Activated CD8-positive, alpha-beta T cell treated with anti-CD3 and anti-CD28 coated beads, Interleukin-2, amount 10 ng/mL, durations not matched to agents 7 days and 5 days (primary cell): ENCODE measurements at regions not wholly inside any gene's neighbourhood (a gene's known extent, or its start where the extent isn't known, plus 50 kb on each side); places are given as distances from the start of the nearest gene placed in this dataset.
"Not testable (repeated sequence)": the region's sequence is repeated elsewhere in the genome, so short reads cannot be mapped to it uniquely, and the experiment has no call there.

Experiments
- ATAC-seq: fragments of 150-1000 bp; cut with Tn5 transposase; one replicate; pipeline ENCODE4 v1.10.0; 2021; ENCODE audit warnings: moderate library complexity
- CTCF ChIA-PET: fragments of 350-600 bp; sonication (Branson Sonifier 250); formaldehyde crosslinking; loops from one replicate; lab custom pipeline; 2021; ENCODE audit warnings: antibody characterized with exemption; lab: Charles Lee
- POLR2A ChIA-PET: fragments of 350-600 bp; sonication (Branson Sonifier 250); formaldehyde crosslinking; loops from one replicate; lab custom pipeline; 2021; ENCODE audit warnings: antibody characterized with exemption; lab: Charles Lee
- DNase-seq: peaks from one replicate; pipeline ENCODE4 v3.0.0-alpha.2; 2020
- H3K27ac Mint-ChIP-seq: one replicate; pipeline ENCODE4 v1.8.0; 2021; ENCODE audit warnings: mild to moderate bottlenecking, mixed read lengths
- H3K27me3 Mint-ChIP-seq: one replicate; pipeline ENCODE4 v1.8.0; 2021; ENCODE audit warnings: low read depth, mixed read lengths
- H3K36me3 Mint-ChIP-seq: one replicate; pipeline ENCODE4 v1.8.0; 2021; ENCODE audit warnings: low read depth, mixed read lengths
- H3K4me1 Mint-ChIP-seq: one replicate; pipeline ENCODE4 v1.8.0; 2021; ENCODE audit warnings: low read depth, mixed read lengths
- H3K4me3 Mint-ChIP-seq: one replicate; pipeline ENCODE4 v1.8.0; 2021; ENCODE audit warnings: mild to moderate bottlenecking, mixed read lengths
- H3K9me3 Mint-ChIP-seq: one replicate; pipeline ENCODE4 v1.8.0; 2022; ENCODE audit warnings: mixed read lengths; ENCODE audit not compliant: insufficient read depth

DNA sequence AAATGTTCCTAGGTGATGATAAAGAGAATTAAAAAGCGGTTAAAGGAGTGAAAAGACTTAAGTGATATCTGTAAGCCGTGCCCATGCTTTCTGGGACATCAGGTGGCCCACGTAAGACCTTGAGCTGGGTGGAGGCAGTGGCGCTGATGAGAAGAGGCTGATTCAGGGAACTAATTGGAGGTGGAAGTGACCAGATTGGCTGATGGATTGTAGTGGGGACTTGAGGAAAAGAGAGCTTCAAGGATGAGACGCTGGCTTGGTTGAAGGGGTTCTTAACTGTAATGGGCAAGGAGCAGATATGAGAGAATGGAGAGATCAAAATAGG, 69.1 kb upstream of the EP300 start:
- Mint-ChIP-seq H3K27me3 (peaks cover 16% of the 10 kb centered on the region), H3K4me1 (peaks cover 19% of the 10 kb centered on the region), H3K27ac (peak overlapping the region; percentile 86), H3K4me3 (peak overlapping the region; percentile 71), H3K9me3 (no peaks in the 10 kb centered on the region), H3K36me3 (no peaks in the 10 kb centered on the region)
- ATAC-seq = no peak
- POLR2A ChIA-PET = interaction anchor here (2.6 to 4.5 kb wide), 2 partner anchors 69 to 71 kb away, joined by 20 to 42 read pairs; partner anchors contain the start of genes EP300 and RBX1
- CTCF ChIA-PET = interaction anchor here (1.3 to 3.5 kb wide), 2 partner anchors 29 to 100 kb away, joined by 3 to 18 read pairs; no protein-coding TSS in a partner anchor
- DNase-seq = no peak

DNA sequence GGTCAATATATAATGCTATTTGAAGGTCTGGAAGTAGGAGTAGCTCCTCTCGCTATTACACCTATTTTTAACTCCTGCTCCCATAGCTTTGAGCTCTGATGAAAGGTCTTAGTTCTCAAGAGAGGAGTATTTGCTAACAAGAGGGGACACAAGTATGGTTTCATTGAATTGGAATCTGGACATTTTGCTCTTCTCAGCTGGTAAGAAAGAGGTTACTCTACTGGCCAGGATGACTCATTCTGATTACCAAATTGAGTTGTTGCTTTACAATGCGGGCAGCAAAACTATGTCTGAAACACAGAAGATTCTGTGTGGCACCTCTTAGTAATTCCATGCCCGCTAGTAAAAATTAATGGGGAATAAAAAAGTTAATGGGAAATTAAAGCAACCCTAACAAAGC, 63.6 kb upstream of the EP300 start:
- Mint-ChIP-seq H3K4me1 (no peaks in the 10 kb centered on the region), H3K9me3 (no peaks in the 10 kb centered on the region), H3K27me3 (peaks cover 7% of the 10 kb centered on the region), H3K36me3 (no peaks in the 10 kb centered on the region), H3K4me3 (no peak overlapping the region), H3K27ac (no peak overlapping the region)
- POLR2A ChIA-PET = no interaction called here
- CTCF ChIA-PET = no interaction called here
- ATAC-seq (no peak), DNase-seq (no peak)

DNA sequence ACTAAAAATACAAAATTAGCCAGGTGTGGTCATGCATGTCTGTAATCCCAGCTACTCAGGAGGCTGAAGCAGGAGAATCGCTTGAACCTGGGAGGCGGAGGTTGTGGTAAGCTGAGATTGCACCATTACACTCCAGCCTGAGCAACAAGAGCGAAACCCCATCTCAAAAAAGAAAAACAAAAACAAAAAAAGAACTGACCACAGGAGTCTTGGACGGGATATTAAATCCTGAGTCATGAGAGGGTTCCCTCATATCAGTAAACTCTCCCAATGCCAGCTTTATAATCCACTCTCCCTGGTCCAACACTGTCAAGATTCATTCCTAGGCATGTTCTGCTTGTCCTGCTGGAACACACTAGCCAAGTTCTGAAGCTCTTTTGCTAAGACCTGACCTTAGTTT, 61.5 kb upstream of the EP300 start:
- no peak overlapping the region for H3K27ac Mint-ChIP-seq
- ChIA-PET CTCF (no interaction called here), POLR2A (no interaction called here)
- no peak overlapping the region for H3K4me3 Mint-ChIP-seq
- no peaks in the 10 kb centered on the region for H3K4me1 Mint-ChIP-seq
- H3K9me3 Mint-ChIP-seq = no peaks in the 10 kb centered on the region
- ATAC-seq (no peak), DNase-seq (no peak)
- no peaks in the 10 kb centered on the region for H3K36me3 Mint-ChIP-seq
- peaks cover 2% of the 10 kb centered on the region for H3K27me3 Mint-ChIP-seq

DNA sequence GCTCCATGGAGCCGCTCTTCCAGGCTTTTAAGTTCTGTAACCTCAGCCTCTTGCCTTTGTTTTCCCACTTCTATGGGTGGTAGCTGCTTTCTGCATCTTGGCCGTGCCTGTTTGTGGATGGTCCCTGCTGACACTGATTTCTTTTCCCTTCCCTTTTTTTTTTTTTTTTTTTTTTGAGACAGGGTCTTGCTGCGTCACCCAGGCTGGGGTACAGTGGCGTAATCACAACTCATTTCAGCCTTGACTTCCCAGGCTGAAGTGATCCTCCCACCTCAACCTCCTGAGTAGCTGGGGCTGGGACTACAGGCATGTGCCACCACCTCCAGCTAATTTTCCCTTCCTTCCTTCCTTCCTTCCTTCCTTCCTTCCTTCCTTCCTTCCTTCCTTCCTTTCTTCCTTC, 57.7 kb upstream of the EP300 start:
- no peak overlapping the region for H3K4me3 Mint-ChIP-seq
- no peaks in the 10 kb centered on the region for H3K27me3 Mint-ChIP-seq
- H3K4me1 Mint-ChIP-seq = no peaks in the 10 kb centered on the region
- CTCF ChIA-PET = no interaction called here
- POLR2A ChIA-PET = no interaction called here
- DNase-seq (no peak), ATAC-seq (no peak)
- H3K9me3 Mint-ChIP-seq = no peaks in the 10 kb centered on the region
- H3K36me3 Mint-ChIP-seq = no peaks in the 10 kb centered on the region
- no peak overlapping the region for H3K27ac Mint-ChIP-seq

DNA sequence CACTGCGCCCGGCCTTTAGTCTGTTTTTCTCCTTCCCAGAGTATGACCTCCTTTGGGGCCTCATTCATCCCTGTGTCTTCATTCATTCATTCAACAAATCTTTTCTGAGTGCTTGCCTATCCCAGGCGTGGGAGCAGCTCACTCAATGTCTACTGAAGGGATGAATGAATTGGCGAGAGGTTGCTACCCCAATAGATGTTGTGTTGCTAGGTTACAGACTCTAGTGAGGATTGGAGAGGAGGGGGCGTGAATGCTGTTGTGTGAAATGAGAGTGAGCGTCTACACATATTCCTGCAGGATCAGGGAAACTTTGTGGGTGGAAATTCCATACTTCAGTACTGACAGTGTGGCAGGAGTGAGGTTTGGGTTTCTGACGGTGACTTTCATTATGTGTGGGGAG, 55.5 kb upstream of the EP300 start:
- H3K9me3 Mint-ChIP-seq = no peaks in the 10 kb centered on the region
- H3K27me3 Mint-ChIP-seq = no peaks in the 10 kb centered on the region
- H3K4me1 Mint-ChIP-seq = no peaks in the 10 kb centered on the region
- no peaks in the 10 kb centered on the region for H3K36me3 Mint-ChIP-seq
- ATAC-seq = no peak
- ChIA-PET POLR2A (no interaction called here), CTCF (no interaction called here)
- H3K27ac Mint-ChIP-seq = no peak overlapping the region
- no peak overlapping the region for H3K4me3 Mint-ChIP-seq
- DNase-seq = no peak

DNA sequence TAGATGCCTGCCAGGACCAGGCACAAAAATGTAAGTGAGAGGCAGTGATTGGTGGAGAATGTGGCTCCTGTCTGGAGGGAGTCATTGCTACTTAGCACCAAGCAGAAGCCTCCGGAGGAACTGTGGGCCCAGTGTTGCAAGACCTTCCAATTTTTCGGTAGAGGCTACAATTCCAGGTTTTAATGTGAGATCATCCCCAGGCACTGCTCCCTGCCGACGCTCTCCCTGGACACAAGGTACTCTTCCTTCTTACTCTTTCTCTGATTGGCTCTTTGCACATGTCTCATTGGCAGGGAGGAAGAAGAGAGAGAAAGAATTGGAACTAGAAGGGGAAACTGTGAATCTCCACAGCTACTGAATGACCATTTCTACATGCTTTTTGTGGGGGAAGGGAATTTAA, 53.7 kb upstream of the EP300 start:
- DNase-seq = no peak
- POLR2A ChIA-PET = no interaction called here
- Mint-ChIP-seq H3K36me3 (no peaks in the 10 kb centered on the region), H3K27me3 (no peaks in the 10 kb centered on the region), H3K9me3 (no peaks in the 10 kb centered on the region), H3K27ac (no peak overlapping the region), H3K4me3 (no peak overlapping the region), H3K4me1 (no peaks in the 10 kb centered on the region)
- ATAC-seq = no peak
- CTCF ChIA-PET = no interaction called here

DNA sequence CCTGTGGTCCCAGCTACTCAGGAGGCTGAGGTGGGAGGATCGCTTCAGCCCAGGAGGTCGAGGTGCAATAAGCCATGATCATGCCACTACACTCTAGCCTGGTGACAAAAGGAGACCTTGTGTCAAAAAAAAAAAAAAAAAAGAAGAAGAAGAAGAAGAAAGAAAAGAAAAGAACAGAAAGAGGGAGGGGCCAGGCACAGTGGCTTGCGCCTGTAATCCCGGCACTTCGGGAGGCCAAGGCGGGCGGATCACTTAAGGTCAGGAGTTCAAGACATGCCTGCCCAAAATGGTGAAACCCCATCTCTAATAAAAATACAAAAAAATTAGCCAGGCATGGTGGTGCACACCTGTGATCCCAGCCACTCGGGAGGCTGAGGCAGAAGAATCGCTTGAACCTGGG, 52.8 kb upstream of the EP300 start:
- H3K36me3 Mint-ChIP-seq, H3K4me3 Mint-ChIP-seq, H3K27ac Mint-ChIP-seq, DNase-seq, POLR2A ChIA-PET, H3K27me3 Mint-ChIP-seq, H3K9me3 Mint-ChIP-seq, H3K4me1 Mint-ChIP-seq, CTCF ChIA-PET, ATAC-seq: not testable (repeated sequence)

DNA sequence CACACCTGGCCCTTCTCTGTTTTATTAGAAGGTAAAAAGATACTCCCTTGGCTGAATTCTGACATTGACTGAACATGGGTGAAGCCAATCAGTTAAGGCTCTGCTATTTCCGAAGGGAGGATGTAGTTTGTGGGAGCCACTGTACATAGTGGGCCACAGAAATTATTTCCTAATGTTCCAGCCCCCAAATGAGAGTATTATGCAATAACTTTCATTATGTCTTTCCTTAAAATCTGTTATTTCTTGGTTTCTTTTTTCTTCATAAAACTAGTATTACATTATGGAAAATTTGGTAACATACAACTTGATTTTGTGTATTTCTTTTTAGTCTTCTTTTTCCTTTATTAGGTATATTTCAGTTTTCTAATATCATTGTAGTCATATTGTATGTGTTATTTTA, 51.9 kb upstream of the EP300 start:
- no peaks in the 10 kb centered on the region for H3K4me1 Mint-ChIP-seq
- no peaks in the 10 kb centered on the region for H3K27me3 Mint-ChIP-seq
- POLR2A ChIA-PET = no interaction called here
- H3K9me3 Mint-ChIP-seq = no peaks in the 10 kb centered on the region
- no peak overlapping the region for H3K27ac Mint-ChIP-seq
- ATAC-seq (no peak), DNase-seq (no peak)
- H3K36me3 Mint-ChIP-seq = no peaks in the 10 kb centered on the region
- H3K4me3 Mint-ChIP-seq = no peak overlapping the region
- CTCF ChIA-PET = no interaction called here

DNA sequence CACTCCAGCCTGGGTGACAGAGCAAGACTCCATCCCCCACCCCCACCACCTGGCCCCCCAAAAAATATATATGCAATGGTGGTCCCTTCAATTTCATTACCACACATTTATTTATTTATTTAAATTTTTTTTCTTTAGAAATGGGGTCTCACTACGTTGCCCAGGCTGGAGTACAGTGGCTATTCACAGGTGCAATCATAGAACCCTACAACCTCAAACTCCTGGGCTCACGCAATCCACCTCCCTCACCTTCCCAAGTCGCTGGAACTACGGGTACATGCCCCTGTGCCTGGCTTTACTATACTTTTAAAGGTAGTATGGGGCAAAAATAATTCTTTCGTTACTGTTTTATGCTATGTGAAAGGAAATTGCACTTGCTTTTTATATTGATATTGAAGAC, 50.9 kb upstream of the EP300 start:
- Mint-ChIP-seq H3K9me3 (no peaks in the 10 kb centered on the region), H3K36me3 (no peaks in the 10 kb centered on the region), H3K27ac (no peak overlapping the region), H3K4me3 (no peak overlapping the region), H3K4me1 (no peaks in the 10 kb centered on the region), H3K27me3 (no peaks in the 10 kb centered on the region)
- no peak for DNase-seq
- POLR2A ChIA-PET = no interaction called here
- CTCF ChIA-PET = no interaction called here
- ATAC-seq = no peak
